OCI-LY7 (cell line): ENCODE measurements at regions not wholly inside any gene's neighbourhood (a gene's known extent, or its start where the extent isn't known, plus 50 kb on each side); places are given as distances from the start of the nearest gene placed in this dataset.

Experiments
- BruUV-seq: library from RNA; stranded (reverse); fragments of 400-500 nt; replicated peaks from 2 replicates; lab custom pipeline; 2021; lab: Mats Ljungman, UMichigan
- CTCF ChIA-PET: fragments of 300-600 bp; sonication (Branson Sonifier 250); formaldehyde crosslinking; loops from one replicate; lab custom pipeline; 2022; ENCODE audit warnings: antibody characterized with exemption; ENCODE audit not compliant: unreplicated experiment; lab: Charles Lee
- POLR2A ChIA-PET: fragments of 300-600 bp; sonication (Branson Sonifier 250); formaldehyde crosslinking; loops from one replicate; lab custom pipeline; 2022; ENCODE audit warnings: antibody characterized with exemption; lab: Charles Lee
- DNase-seq: peaks from one replicate; pipeline ENCODE4 v3.0.0-alpha.2; 2015; ENCODE audit warnings: low spot score
- H2AFZ ChIP-seq: fragments of 200-600 bp; sonication (generic), shearing (Covaris generic); 2 replicates; pipeline ENCODE4 v1.6.1; 2014; ENCODE audit warnings: mild to moderate bottlenecking, antibody characterized with exemption, low read length, moderate library complexity
- H3K27ac ChIP-seq: fragments of 200-600 bp; sonication (generic); 2 replicates; pipeline ENCODE4 v1.5.1; 2014; ENCODE audit warnings: mixed run types, low read depth, mild to moderate bottlenecking, moderate library complexity, low read length, inconsistent platforms; ENCODE audit not compliant: poor library complexity, severe bottlenecking
- H3K36me3 ChIP-seq: fragments of 200-600 bp; sonication (generic); 2 replicates; pipeline ENCODE4 v1.6.1; 2014; ENCODE audit warnings: mild to moderate bottlenecking, antibody characterized with exemption, low read length, moderate library complexity, mixed read lengths; ENCODE audit not compliant: insufficient read depth
- H3K4me1 ChIP-seq: fragments of 200-600 bp; sonication (generic); 2 replicates; pipeline ENCODE4 v1.5.1; 2014; ENCODE audit warnings: mild to moderate bottlenecking, low read length; ENCODE audit not compliant: insufficient read depth, poor library complexity, severe bottlenecking
- H3K4me2 ChIP-seq: fragments of 200-600 bp; sonication (generic); 2 replicates; pipeline ENCODE4 v1.6.1; 2014; ENCODE audit warnings: mild to moderate bottlenecking, low read length
- H3K4me3 ChIP-seq: fragments of 200-600 bp; sonication (generic); 2 replicates; pipeline ENCODE4 v1.5.1; 2014; ENCODE audit warnings: mild to moderate bottlenecking, low read depth, low read length; ENCODE audit not compliant: poor library complexity, severe bottlenecking
- H3K79me2 ChIP-seq: fragments of 200-600 bp; sonication (generic); 2 replicates; pipeline ENCODE4 v1.6.1; 2016; ENCODE audit warnings: low read depth, mild to moderate bottlenecking, low read length, moderate library complexity, mixed read lengths; ENCODE audit not compliant: insufficient read depth
- H3K9me2 ChIP-seq: fragments of 200-600 bp; sonication (generic); 2 replicates; pipeline ENCODE4 v1.6.1; 2016; ENCODE audit warnings: mild to moderate bottlenecking, low read length, mixed read lengths; ENCODE audit not compliant: insufficient read depth
- H3K9me3 ChIP-seq: fragments of 200-600 bp; sonication (generic); 2 replicates; pipeline ENCODE4 v1.6.1; 2014; ENCODE audit warnings: mild to moderate bottlenecking, mixed run types, low read length, mixed read lengths
- H4K20me1 ChIP-seq: fragments of 200-600 bp; sonication (generic); 2 replicates; pipeline ENCODE4 v1.6.1; 2014; ENCODE audit warnings: mild to moderate bottlenecking, antibody characterized with exemption, low read length, moderate library complexity, mixed read lengths; ENCODE audit not compliant: insufficient read depth
- CTCF ChIP-seq: fragments of 200-600 bp; sonication (generic); conservative IDR thresholded peaks from 2 replicates; pipeline ENCODE4 v1.5.1; 2014; ENCODE audit warnings: mild to moderate bottlenecking, antibody characterized with exemption, low read length, moderate library complexity, mixed read lengths
- EZH2phosphoT487 ChIP-seq: fragments of 200-600 bp; sonication (generic); IDR thresholded peaks from 2 replicates; pipeline ENCODE4 v1.6.1; 2018; ENCODE audit warnings: low read depth, borderline replicate concordance, mild to moderate bottlenecking, mixed run types, antibody characterized with exemption, low read length, moderate library complexity, mixed read lengths
- intact Hi-C: fragments of 100-400 bp; cut with micrococcal nuclease; formaldehyde crosslinking; loops from one replicate; pipeline ENCODE4 v1.10.0; 2022; ENCODE audit not compliant: unreplicated experiment

DNA sequence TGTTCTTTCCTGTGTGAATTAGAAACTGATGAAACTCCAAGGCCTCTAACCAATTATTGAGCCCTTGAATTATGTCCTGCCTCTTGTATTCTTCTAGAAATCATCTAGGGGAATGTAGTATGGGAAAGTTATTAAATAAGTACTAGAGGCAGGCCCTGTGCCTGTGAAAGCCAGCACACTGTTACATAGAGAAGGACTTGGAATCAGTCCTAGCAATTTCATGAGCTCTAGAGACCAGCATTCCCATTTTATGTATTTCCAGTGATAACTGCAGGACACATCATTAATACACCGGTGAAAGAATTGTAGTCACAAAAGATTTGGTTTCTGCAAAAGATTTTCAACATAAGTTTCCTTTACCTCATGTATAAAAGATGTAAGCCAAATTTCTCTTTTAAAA is 168.5 kb upstream of the VLDLR start:
- H3K79me2 ChIP-seq, result no peaks in the 10 kb centered on the region
- TF ChIP-seq EZH2phosphoT487 (no peak), CTCF (no peak)
- no peak overlapping the region for H3K27ac ChIP-seq
- H4K20me1 ChIP-seq, result no peaks in the 10 kb centered on the region
- H3K36me3 ChIP-seq, result no peaks in the 10 kb centered on the region
- BruUV-seq, result no TSS peak
- H3K9me2 ChIP-seq, result no peaks in the 10 kb centered on the region
- no peaks in the 10 kb centered on the region for H3K9me3 ChIP-seq
- intact Hi-C loops, result no loop called here
- H3K4me2 ChIP-seq, result no peak overlapping the region
- DNase-seq, result no peak
- no peak overlapping the region for H3K4me3 ChIP-seq
- peaks cover 7% of the 10 kb centered on the region for H3K4me1 ChIP-seq
- POLR2A ChIA-PET, result no interaction called here
- H2AFZ ChIP-seq, result no peak overlapping the region
- CTCF ChIA-PET, result interaction anchor here (0.6 kb wide), 1 partner anchor 222 kb away, joined by 3 read pairs; no protein-coding TSS in a partner anchor

- POLR2A ChIA-PET, result no interaction called here
- Histone ChIP-seq H3K9me3 (no peaks in the 10 kb centered on the region), H3K9me2 (no peaks in the 10 kb centered on the region), H3K79me2 (no peaks in the 10 kb centered on the region), H3K4me2 (no peak overlapping the region), H2AFZ (no peak overlapping the region), H3K36me3 (no peaks in the 10 kb centered on the region), H4K20me1 (no peaks in the 10 kb centered on the region), H3K4me1 (peaks cover 7% of the 10 kb centered on the region), H3K27ac (no peak overlapping the region), H3K4me3 (no peak overlapping the region)
- CTCF ChIA-PET, result interaction anchor here (0.6 kb wide), 1 partner anchor 223 kb away, joined by 3 read pairs; no protein-coding TSS in a partner anchor
- DNase-seq, result no peak
- intact Hi-C loops, result no loop called here
- TF ChIP-seq EZH2phosphoT487, result no peak
- TF ChIP-seq CTCF, result no peak
- no TSS peak for BruUV-seq
Measured at GRCh38 chr9:2453701-2454100, 167.9 kb upstream of the VLDLR start.

DNA sequence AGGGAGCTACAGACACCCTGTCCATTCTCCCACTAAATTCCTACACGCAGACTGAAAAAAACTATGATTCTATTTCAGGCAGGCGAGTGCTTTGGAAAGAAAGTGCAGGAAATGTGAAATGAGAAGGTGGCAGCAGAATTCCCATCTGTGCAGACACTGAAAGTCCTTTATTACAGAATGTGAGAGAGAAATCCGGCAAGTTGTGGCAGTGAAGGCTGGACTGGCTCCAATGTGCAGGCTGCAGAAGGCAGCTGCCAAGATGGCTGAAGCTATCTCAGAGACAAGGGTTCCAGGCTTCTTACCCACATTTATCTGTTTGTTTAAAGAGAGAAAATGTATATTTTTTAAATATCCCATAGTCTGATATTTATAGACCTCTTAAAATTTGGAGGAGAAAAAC is 161.8 kb upstream of the VLDLR start:
- Histone ChIP-seq H3K9me2 (no peaks in the 10 kb centered on the region), H3K4me1 (no peaks in the 10 kb centered on the region), H3K79me2 (no peaks in the 10 kb centered on the region), H3K4me3 (no peak overlapping the region), H3K9me3 (no peaks in the 10 kb centered on the region), H3K4me2 (no peak overlapping the region), H3K36me3 (no peaks in the 10 kb centered on the region), H2AFZ (no peak overlapping the region), H4K20me1 (no peaks in the 10 kb centered on the region), H3K27ac (no peak overlapping the region)
- no peak for TF ChIP-seq EZH2phosphoT487
- no peak for TF ChIP-seq CTCF
- POLR2A ChIA-PET, result no interaction called here
- CTCF ChIA-PET, result no interaction called here
- no TSS peak for BruUV-seq
- intact Hi-C loops, result no loop called here
- no peak for DNase-seq
